OCI-LY7 (cell line): ENCODE measurements at regions not wholly inside any gene's neighbourhood (a gene's known extent, or its start where the extent isn't known, plus 50 kb on each side); places are given as distances from the start of the nearest gene placed in this dataset.

ENCODE experiments used
- EZH2phosphoT487 ChIP-seq: fragments of 200-600 bp; sonication (generic); IDR thresholded peaks from 2 replicates; pipeline ENCODE4 v1.6.1; 2018; ENCODE audit warnings: low read depth, borderline replicate concordance, mild to moderate bottlenecking, mixed run types, antibody characterized with exemption, low read length, moderate library complexity, mixed read lengths
- TF ChIP-seq, protein P1 (sequence below): fragments of 200-600 bp; sonication (generic); conservative IDR thresholded peaks from 2 replicates; pipeline ENCODE4 v1.5.1; 2014; ENCODE audit warnings: mild to moderate bottlenecking, antibody characterized with exemption, low read length, moderate library complexity, mixed read lengths

DNA sequence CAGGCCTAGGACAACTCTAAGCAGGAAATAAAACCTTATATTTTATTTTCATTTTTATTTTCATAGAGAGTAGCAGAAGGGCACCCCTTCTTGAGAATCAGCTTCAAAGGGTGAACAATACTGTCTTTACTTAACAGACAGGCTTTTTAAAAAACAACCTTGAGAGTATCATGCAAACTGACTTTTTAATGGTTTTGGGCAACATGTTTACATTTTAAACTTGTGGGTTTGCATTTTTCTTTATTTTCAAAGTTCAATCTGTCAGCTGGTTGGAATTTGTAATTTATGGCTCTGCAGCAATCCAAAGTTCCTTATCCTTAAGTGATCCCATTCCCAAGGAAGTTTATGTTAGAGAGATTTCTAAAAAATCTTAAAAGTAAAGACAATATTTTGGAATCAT lies 392.3 kb upstream of the ADAMTS5 start:
- TF ChIP-seq, protein P1, sequence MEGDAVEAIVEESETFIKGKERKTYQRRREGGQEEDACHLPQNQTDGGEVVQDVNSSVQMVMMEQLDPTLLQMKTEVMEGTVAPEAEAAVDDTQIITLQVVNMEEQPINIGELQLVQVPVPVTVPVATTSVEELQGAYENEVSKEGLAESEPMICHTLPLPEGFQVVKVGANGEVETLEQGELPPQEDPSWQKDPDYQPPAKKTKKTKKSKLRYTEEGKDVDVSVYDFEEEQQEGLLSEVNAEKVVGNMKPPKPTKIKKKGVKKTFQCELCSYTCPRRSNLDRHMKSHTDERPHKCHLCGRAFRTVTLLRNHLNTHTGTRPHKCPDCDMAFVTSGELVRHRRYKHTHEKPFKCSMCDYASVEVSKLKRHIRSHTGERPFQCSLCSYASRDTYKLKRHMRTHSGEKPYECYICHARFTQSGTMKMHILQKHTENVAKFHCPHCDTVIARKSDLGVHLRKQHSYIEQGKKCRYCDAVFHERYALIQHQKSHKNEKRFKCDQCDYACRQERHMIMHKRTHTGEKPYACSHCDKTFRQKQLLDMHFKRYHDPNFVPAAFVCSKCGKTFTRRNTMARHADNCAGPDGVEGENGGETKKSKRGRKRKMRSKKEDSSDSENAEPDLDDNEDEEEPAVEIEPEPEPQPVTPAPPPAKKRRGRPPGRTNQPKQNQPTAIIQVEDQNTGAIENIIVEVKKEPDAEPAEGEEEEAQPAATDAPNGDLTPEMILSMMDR = no peak
- no peak for TF ChIP-seq EZH2phosphoT487
